ENCODE measurements at regions not wholly inside any gene's neighbourhood (a gene's known extent, or its start where the extent isn't known, plus 50 kb on each side); places are given as distances from the start of the nearest gene placed in this dataset.

GRCh38 chr2:216787851-216788540, 71.9 kb downstream of the TNP1 start:
- TF ChIP-seq CTCF (IDR thresholded peaks at IDR 0.05; ENCODE audit: borderline replicate concordance, extremely low read depth, low read length, poor library complexity, severe bottlenecking), result no peak
- no peak for TF ChIP-seq EZH2 (IDR thresholded peaks at IDR 0.05; ENCODE audit: borderline replicate concordance, low read depth, low read length, severe bottlenecking)
